Keratinocyte (primary cell): ENCODE measurements at regions not wholly inside any gene's neighbourhood (a gene's known extent, or its start where the extent isn't known, plus 50 kb on each side); places are given as distances from the start of the nearest gene placed in this dataset.

ENCODE experiments used
- DNase-seq: peaks from one replicate; pipeline ENCODE4 v3.0.0-alpha.2; 2011; ENCODE audit warnings: low read depth, missing footprints, low spot score
- FAIRE-seq: peaks from 2 replicates; lab custom pipeline; 2011; peaks lifted over from hg19 to GRCh38; lab: Jason Lieb, UNC
- H2AFZ ChIP-seq: 2 replicates; pipeline ENCODE4 v1.6.0; 2012; ENCODE audit warnings: low read length, control low read depth, inconsistent platforms; ENCODE audit not compliant: control insufficient read depth
- H3K27ac ChIP-seq: 2 replicates; pipeline ENCODE4 v1.5.1; 2011; ENCODE audit warnings: low read length; ENCODE audit not compliant: control insufficient read depth, insufficient read depth
- H3K27me3 ChIP-seq: 3 replicates; pipeline ENCODE4 v1.6.0; 2011; ENCODE audit warnings: low read length; ENCODE audit not compliant: control insufficient read depth, insufficient read depth; ENCODE audit errors: extremely low read depth
- H3K36me3 ChIP-seq, 2 experiments: 2 replicates in 1 of 2; 3 replicates in 1 of 2; pipeline ENCODE4 v1.5.1; 2011; ENCODE audit warnings: low read length in 2 of 2, mild to moderate bottlenecking in 1 of 2; ENCODE audit not compliant: control insufficient read depth in 2 of 2, insufficient read depth in 2 of 2; ENCODE audit errors: extremely low read depth in 1 of 2
- H3K4me1 ChIP-seq: 3 replicates; pipeline ENCODE4 v1.5.1; 2011; ENCODE audit warnings: low read length; ENCODE audit not compliant: control insufficient read depth, insufficient read depth; ENCODE audit errors: extremely low read depth
- H3K4me2 ChIP-seq: 3 replicates; pipeline ENCODE4 v1.6.0; 2011; ENCODE audit warnings: low read depth, low read length; ENCODE audit not compliant: control insufficient read depth, insufficient read depth; ENCODE audit errors: extremely low read depth
- H3K4me3 ChIP-seq, 3 experiments: fragments of 200-600 bp in 1 of 3; sonication (generic) in 1 of 3; 2 replicates in 2 of 3; 3 replicates in 1 of 3; pipeline ENCODE4 v1.5.1; 2011 to 2016; ENCODE audit warnings: low read length in 3 of 3, mild to moderate bottlenecking in 3 of 3, control low read depth in 2 of 3, inconsistent platforms in 1 of 3, low read depth in 1 of 3, mixed read lengths in 1 of 3, mixed run types in 1 of 3, moderate library complexity in 1 of 3; ENCODE audit not compliant: control insufficient read depth in 2 of 3, insufficient read depth in 2 of 3; ENCODE audit errors: extremely low read depth in 1 of 3
- H3K79me2 ChIP-seq: 2 replicates; pipeline ENCODE4 v1.6.0; 2012; ENCODE audit warnings: low read length; ENCODE audit not compliant: control insufficient read depth, insufficient read depth
- H3K9ac ChIP-seq: 3 replicates; pipeline ENCODE4 v1.6.0; 2011; ENCODE audit warnings: low read length; ENCODE audit not compliant: control insufficient read depth, insufficient read depth; ENCODE audit errors: extremely low read depth
- H3K9me1 ChIP-seq: 3 replicates; pipeline ENCODE4 v1.6.0; 2011; ENCODE audit warnings: low read length; ENCODE audit not compliant: control insufficient read depth, insufficient read depth; ENCODE audit errors: extremely low read depth
- H3K9me3 ChIP-seq: 2 replicates; pipeline ENCODE4 v1.5.1; 2012; ENCODE audit warnings: low read depth, low read length; ENCODE audit not compliant: control insufficient read depth
- H4K20me1 ChIP-seq: 3 replicates; pipeline ENCODE4 v1.6.0; 2011; ENCODE audit warnings: low read length; ENCODE audit not compliant: control insufficient read depth, insufficient read depth; ENCODE audit errors: extremely low read depth
- CTCF ChIP-seq, 3 experiments: IDR thresholded peaks in 1 of 3; conservative IDR thresholded peaks in 1 of 3; optimal IDR thresholded peaks in 1 of 3; 2 replicates in 2 of 3; 3 replicates in 1 of 3; pipeline versions ENCODE3 to v1.5.1; 2011; ENCODE audit warnings: low read length in 3 of 3, mild to moderate bottlenecking in 3 of 3, moderate library complexity in 2 of 3, control low read depth in 1 of 3, inconsistent platforms in 1 of 3; ENCODE audit not compliant: insufficient read depth in 2 of 3; ENCODE audit errors: extremely low read depth in 1 of 3
- EZH2 ChIP-seq: IDR thresholded peaks from one replicate; pipeline ENCODE4 v1.6.1; 2012; ENCODE audit warnings: inconsistent platforms, mild to moderate bottlenecking, low read length, moderate library complexity
- dilution Hi-C: fragments of 300-500 bp; cut with MboI; formaldehyde crosslinking; loops from one replicate; pipeline ENCODE4 v1.7.0; 2020; ENCODE audit warnings: low sequenced_read_pairs; ENCODE audit not compliant: extremely low pct_ligation_motif_present

GRCh38 chr14:65972346-65972870, 513.8 kb upstream of the CCDC196 start:
- no peaks in the 10 kb centered on the region for H4K20me1 ChIP-seq
- no peaks in the 10 kb centered on the region for H3K9me1 ChIP-seq
- TF ChIP-seq CTCF (optimal IDR thresholded peaks at IDR 0.05 in 1 of 3, IDR thresholded peaks at IDR 0.05 in 1 of 3, conservative IDR thresholded peaks at IDR 0.05 in 1 of 3; ENCODE audit: extremely low read depth in 1 of 3, insufficient read depth in 2 of 3, low read length in 3 of 3), result no peak
- no peak for TF ChIP-seq EZH2
- H3K27ac ChIP-seq, result no peak overlapping the region
- dilution Hi-C loops, result no loop called here
- no peak overlapping the region for H3K9ac ChIP-seq
- DNase-seq (no peak), FAIRE-seq (no peak)
- H3K9me3 ChIP-seq, result no peaks in the 10 kb centered on the region
- no peaks in the 10 kb centered on the region for H3K27me3 ChIP-seq
- H3K79me2 ChIP-seq, result no peaks in the 10 kb centered on the region
- no peak overlapping the region for H3K4me2 ChIP-seq
- H3K36me3 ChIP-seq, result no peaks in the 10 kb centered on the region
- H2AFZ ChIP-seq, result no peak overlapping the region
- no peak overlapping the region for H3K4me3 ChIP-seq
- H3K4me1 ChIP-seq, result no peaks in the 10 kb centered on the region

GRCh38 chr14:65972891-65973290, 513.3 kb upstream of the CCDC196 start:
- no peak overlapping the region for H2AFZ ChIP-seq
- H3K4me3 ChIP-seq, result no peak overlapping the region
- no peaks in the 10 kb centered on the region for H3K27me3 ChIP-seq
- FAIRE-seq (no peak), DNase-seq (no peak)
- H3K9me3 ChIP-seq, result no peaks in the 10 kb centered on the region
- dilution Hi-C loops, result no loop called here
- no peaks in the 10 kb centered on the region for H3K9me1 ChIP-seq
- H3K79me2 ChIP-seq, result no peaks in the 10 kb centered on the region
- no peaks in the 10 kb centered on the region for H3K4me1 ChIP-seq
- no peak overlapping the region for H3K27ac ChIP-seq
- H3K9ac ChIP-seq, result no peak overlapping the region
- no peaks in the 10 kb centered on the region for H3K36me3 ChIP-seq
- no peak for TF ChIP-seq CTCF (optimal IDR thresholded peaks at IDR 0.05 in 1 of 3, IDR thresholded peaks at IDR 0.05 in 1 of 3, conservative IDR thresholded peaks at IDR 0.05 in 1 of 3; ENCODE audit: extremely low read depth in 1 of 3, insufficient read depth in 2 of 3, low read length in 3 of 3)
- no peak overlapping the region for H3K4me2 ChIP-seq
- no peaks in the 10 kb centered on the region for H4K20me1 ChIP-seq
